RPMI8226 (cell line): ENCODE measurements at regions not wholly inside any gene's neighbourhood (a gene's known extent, or its start where the extent isn't known, plus 50 kb on each side); places are given as distances from the start of the nearest gene placed in this dataset.
"Not testable (repeated sequence)": the region's sequence is repeated elsewhere in the genome, so short reads cannot be mapped to it uniquely, and the experiment has no call there.

Experiments
- DNase-seq: peaks from one replicate; pipeline ENCODE4 v3.0.0-alpha.2; 2015

DNA sequence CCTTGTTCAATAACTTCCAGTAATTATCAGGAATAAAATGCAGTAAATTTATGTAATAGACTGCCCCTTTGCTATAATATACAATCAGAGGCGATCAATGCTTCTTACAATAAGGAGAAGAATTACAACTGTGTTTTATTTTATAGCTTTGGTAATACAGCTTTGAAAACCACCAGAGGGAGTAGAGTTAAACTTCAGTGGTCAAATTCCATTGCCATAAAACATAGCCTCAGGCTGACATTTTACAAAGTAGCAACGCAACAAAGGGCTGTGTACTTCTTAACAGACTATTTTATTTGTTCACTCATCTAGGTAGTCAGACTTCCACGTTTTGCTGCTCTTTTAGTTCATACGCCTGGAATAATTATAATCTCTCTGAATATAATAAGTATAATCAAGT lies 58.5 kb downstream of the TEX13C start:
- DNase-seq = no peak

DNA sequence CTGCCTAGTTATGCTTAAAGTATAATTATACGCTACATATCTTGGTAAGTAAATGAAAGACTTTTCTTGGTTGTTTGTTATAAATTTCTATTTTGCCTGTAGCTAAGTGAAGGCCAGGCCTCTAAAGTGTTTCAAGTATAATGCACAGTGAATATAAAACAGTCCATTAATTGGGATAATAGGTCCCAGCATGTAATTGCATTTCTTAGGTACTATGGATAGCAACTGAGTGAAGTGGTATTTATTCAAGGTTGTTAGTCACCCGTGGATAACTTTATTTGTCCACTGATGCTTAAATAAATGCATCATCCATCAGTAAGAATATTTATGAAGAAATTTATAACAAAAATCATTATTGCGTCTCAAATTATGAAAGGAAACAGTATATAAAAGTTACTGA lies 59.1 kb downstream of the TEX13C start:
- no peak for DNase-seq

DNA sequence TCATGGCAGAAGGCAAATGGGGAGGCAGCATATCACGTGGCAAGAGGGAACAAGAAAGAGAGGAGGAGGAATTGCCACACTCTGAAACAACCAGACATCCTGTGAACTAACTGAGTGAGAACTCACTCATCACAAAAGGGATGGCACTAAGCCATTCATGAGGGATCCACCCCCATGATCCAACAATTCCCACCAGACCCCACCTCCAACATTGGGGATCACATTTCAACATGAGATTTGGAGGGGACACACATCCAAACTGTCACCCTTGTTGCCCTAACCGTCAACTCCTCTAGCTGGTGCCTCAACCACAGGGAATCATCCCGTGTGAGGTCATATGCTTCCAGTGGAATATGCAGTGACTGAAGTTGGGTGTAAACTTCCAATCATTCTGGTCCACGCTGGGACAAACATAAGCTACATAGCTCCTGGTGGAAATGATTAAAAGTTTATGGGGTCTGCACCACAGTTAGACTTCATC lies 62.5 kb downstream of the TEX13C start:
- DNase-seq = no peak

DNA sequence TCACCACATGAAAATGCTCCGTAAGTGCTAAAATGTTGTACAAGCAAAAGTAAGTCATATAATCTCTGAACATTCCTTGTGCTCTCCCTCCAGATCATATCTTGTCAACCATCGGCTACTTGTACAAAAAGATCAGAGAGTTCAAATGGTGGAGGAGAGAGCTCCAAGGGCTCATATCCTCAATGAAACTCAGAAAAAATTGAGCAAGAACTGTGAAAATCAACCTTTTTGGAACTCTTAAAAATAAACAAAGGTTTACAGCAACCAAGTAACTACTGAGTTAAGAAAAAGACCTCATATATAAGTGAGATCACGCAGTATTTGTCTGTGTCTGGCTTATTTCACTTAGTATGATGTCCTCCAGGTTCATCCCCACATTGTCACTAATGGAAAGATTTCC lies 63.2 kb downstream of the TEX13C start:
- no peak for DNase-seq

DNA sequence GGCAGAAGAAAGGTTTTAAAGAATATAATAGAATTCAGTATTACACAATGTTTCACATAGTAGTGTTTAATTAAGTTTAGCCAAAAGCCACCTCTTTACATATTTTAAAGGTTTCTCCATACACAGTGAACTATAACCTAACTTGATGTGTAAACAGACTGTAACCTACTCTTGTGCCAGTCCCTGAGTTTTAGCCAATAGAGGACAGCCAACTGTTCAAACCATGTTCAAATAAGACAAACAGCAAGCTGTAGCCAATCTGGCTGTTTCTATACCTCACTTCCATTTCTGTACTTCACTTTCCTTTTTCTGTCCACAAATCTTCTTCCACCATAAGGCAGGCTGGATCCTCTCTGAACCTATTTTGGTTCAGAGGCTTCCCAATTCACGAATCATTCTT lies 65.2 kb downstream of the TEX13C start:
- no peak for DNase-seq

DNA sequence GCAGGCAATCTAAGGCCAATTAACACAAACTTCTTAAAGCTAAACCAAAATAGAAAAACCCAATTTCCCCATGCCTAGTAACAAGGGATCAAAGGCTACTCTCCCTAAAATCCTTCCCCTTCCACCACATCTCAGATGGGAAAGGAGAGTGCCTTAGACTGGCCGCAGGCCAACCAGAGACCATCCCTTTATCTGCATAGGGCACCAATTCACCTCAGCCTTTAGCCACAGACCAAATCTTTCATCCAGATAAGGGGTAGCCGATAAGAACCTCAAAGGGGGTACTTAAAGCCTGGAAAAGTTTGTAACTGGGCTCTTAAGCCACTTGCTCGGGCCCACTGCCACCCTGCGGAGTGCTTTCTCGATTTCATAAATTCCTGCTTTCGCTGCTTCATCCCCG lies 68.3 kb downstream of the TEX13C start:
- DNase-seq = no peak

DNA sequence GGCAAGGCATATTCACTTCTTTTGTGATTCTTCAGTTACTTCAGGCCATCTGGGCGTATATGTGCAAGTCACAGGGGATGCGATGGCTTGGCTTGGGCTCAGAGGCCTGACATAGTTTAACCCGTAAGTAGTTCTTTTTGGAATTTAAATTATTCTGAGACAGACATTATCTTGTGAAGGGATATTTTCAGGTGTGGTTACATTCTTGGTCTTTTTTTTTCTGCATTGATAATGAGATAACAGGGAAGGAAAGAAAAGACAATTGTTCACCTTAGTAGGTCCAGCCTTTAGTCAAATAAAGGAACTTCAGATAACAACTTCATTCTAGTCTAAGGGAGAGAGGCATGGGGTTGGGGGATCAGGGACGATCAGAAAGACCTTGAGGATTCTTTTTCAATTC lies 74.8 kb downstream of the TEX13C start:
- DNase-seq = no peak

DNA sequence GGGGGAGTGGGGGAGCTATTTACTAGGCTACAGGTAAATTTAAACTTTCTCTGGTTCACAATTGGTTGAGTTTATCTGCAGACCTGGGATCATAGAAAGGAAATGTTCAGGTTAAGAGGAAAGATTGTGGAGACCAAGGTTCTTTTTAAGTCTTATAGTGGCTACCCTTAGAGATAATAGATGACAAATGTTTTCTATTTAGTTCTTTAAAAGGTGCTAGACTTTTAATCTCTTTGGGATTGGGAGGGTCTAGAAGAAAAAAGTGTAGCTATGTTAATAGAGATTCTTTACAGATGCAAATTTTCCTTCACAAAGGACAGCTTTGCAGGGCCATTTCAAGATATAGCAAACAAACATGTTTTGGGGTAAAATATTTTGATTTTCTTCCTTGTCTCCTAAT lies 76.0 kb downstream of the TEX13C start:
- no peak for DNase-seq

DNA sequence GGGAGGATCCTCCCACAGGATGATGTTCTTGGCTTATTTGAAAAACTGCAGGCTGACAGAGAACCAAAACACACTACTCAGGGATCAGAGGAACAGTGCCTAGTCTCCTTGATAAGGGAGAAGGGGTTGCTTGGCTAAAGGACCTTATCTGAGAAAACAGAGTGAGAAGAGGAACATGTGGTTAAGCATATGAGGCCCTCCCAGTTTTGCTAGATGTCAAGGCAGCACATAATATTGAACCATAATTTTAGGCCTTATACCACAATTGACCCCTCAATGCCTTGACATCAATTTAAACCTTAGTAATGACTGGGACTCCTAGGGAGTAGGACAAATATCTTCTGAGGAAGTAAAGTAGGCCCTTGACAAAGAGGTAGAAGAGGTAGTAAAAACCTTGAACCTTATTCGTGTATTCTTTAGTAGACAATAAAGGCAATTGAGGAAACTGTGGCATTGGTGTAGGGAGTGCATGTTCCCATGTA lies 79.3 kb downstream of the TEX13C start:
- no peak for DNase-seq

DNA sequence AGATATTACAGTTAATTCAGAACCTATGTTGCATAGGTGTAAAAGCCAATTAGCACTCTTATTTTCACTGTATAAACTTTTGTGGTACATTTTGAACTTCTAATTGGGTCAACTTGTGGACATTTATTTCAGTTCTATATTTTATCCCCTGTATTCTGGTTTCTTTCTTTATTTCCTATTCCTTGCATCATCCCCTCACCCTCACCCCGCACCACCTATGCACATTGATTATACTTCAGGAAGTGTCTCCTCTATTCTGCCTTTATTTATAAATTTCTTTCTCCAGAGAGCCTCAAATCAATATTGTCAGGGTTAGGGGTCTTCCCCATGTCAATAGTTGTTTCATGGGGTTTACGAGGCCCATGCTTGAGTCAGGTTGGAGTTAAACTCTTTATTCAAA lies 83.1 kb downstream of the TEX13C start:
- no peak for DNase-seq

DNA sequence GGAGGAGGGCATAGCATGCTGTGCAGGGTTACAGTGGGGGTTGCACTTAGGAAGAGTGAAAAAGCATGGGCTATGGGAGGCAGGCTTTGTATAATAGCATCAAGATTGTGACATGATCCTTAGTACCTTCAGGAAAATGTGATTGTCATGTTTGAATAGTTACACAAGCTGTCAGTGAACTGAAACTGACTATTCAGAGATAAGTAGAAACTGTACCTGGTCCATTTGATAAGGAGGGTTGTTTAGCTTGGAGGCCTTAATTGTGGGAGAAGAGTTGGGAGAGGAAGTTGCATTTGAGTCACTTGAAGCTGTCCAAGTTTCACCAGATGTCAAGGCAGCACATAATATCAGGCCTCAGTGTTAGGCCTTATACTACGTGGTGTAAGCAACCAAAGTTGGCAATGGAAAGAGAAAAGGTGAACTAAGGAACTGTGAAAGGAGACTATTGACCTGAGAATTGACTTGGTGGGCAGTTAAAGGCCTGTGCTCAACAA lies 85.0 kb downstream of the TEX13C start:
- DNase-seq = no peak

DNA sequence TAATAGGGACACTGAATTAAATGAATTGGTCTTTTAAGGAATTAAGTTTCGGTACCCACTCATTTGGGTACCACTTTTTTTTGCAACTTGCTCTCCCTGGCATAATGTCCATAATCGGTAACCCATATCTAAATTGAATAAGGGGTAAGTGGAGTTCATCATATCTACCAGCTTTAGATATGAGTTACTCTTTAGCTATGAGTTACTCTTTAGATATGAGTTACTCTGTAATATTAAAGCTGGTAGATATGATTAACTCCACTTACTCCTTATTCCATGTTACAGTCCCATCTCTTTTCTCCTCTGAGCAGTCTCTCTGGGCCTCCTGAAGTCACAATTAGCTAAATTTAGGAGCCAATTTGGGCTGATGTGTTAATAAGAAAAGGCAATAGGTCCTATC lies 85.7 kb downstream of the TEX13C start:
- DNase-seq = no peak

DNA sequence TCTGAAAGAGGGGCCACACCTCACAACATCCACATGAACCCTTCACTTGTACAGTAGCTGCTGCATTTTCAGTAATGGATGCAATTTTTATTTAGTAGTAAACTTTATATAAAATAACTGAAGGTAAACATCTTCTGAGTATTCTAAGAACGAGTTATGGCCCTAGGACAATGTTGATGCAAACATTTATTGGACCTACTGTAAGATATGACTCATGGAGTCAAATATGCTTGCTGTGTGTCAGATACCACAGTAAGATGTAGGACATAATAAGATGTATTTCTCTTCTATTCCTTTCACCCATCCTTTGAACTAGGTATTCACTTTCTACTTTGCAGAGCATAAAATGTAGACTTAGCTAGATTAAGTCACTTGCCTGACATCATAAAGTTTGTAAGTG lies 87.6 kb downstream of the TEX13C start:
- DNase-seq = no peak

DNA sequence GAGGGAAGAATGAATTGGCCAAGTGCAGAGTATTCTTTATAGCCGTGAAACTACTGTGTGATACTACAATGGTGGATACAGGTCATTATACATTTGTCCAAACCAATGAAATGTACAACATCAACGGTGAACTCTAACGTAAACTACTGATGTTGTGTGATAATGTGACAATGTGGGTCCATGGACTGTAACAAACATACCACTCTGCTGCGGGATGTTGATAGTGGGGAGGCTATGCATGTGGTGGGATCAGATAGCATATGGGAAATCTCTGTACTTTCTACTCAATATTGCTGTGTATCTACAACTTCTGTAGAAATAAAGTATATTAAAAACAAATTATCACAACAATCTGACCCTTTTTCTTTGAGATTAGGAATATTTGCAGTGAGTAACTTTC lies 101.1 kb downstream of the TEX13C start:
- DNase-seq = no peak

DNA sequence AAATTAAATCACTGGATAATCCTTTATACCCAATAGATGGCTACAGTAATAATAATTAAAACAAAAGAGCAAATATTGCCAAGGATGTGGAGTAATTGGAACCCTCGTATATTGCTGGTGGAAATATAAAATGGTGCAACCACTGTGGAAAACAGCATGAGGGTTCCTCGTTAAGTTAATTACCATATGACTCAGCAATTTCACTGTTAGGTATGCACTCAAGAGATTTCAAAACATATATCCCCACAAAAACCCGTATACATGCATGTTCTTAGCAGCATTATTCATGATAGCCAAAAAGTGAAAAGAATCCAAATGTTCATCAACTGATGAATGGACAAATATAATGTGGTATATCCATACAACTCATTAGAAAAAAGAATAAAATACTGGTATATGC lies 103.3 kb downstream of the TEX13C start:
- DNase-seq = no peak

DNA sequence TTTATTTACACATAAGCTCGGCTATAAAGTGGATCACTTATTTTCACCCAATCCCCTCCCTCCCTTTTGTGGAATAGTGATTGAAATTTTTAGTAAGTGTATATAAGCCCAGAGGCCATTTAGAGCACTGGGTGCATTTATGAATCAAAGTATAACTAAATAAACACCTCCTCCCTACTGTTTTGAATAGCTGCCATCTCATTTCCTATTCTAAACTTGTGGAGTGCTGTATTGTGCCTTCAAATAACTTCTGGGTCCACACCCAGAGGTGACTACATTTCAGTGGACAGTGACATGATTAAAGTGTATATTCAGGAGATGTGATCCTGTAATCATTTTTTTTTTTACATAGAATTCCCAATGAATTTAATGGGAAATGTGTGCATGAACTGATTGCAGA lies 104.9 kb downstream of the TEX13C start:
- DNase-seq = no peak

DNA sequence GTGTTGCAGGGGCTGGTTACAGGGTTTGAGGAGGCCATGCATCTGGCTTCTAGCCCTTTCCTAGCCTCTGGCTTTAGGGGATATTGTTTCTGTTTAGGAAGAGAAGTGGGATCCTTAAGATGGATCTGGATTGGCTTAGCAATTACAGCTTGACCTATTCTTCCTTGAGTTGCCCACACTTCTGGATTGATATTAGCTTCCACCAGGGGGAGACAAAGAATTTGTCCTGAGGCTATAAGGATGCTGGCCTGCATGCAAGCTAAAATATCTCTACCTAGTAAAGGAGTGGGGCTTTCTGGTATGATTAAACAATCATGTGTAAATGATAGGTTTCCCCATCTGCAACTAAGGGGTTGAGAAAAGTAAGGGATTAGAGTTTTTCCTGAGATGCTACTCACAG lies 117.2 kb downstream of the TEX13C start:
- peak; percentile 25 for DNase-seq

DNA sequence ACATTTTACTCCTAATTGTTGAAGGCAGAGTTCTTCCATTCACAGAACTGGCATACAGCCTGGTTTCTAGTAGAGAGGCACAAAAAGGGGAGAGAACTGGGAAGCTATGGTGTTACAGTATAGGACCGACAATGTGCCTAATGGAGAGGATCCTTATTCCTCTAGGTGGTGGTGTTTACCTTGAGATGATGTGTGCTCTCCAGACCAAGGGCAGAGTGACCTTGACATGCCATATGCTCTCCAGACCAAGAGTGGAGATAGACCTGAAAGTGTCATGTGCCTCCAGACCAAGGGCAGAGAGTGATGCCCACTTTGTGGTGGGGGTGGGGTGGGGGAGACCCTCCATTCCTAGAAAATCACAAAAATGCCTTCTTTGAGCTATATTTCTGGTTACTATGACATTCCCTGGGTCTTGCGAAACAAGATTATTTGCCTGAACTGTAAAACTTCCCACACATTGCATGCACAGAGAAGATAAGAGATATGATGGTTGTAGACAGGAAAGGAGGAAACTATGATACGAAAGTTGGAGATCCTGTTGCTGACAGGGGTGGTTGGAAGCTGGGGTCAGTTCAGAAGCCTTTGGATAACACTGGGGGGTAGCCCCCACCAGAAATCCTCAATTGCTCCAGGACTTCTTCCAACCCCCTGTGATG lies 119.7 kb downstream of the TEX13C start:
- no peak for DNase-seq

DNA sequence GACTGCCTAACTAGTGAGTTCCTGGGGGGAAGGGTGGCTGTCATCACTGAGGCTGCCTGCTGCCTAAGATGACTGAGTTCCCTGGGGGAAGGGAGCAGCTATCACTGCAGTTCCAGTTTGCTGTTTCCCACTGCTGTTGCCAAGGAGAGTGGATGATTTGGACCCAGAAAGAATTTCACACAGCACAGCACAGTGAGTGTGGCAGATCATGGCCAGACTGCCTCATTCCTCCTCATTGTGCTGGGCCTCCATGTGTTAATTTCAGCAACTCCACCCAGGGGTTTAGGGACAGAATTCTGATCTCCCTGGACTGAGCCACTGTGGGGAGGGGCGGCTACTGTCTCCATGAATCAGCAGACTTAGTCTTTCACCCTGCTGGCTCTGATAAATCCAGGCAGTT lies 125.0 kb downstream of the TEX13C start:
- no peak for DNase-seq

DNA sequence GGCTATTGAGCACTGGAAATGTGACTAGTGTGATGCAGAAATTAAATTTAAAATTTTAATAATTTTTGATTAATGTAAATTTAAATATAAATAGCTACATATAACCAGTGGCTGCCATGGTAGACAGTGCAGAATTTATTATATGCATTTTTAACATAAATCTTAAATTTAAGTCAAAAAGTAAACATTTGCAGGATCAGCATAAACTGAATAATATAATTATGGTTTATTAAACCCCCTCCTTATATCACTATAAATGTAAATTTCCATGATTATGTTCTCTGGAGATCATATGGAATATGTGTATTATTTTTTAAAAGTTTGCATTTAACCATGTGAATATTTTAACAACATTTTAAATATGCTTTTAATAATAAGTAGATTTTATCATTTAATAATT lies 155.8 kb downstream of the TEX13C start:
- no peak for DNase-seq

DNA sequence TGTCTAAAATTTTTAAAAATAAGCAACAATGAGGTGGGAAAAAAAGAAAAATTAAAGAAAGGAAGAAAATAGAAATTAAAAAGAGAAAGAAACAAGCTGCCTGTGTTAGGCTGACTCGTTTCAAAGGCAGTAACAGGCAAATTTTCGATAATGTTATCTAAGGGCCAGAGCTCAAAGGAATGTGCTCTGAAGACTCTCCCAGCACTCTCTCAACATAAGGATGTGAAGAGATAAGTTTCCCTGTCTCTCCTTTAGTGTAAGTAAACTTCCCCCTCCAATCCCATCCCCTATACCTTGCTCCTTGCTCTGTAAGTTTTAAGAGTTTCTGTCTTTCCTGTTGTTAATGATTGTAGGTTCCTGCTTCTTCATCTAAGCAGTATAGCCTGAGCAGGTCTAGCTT lies 172.8 kb downstream of the TEX13C start:
- DNase-seq = no peak

DNA sequence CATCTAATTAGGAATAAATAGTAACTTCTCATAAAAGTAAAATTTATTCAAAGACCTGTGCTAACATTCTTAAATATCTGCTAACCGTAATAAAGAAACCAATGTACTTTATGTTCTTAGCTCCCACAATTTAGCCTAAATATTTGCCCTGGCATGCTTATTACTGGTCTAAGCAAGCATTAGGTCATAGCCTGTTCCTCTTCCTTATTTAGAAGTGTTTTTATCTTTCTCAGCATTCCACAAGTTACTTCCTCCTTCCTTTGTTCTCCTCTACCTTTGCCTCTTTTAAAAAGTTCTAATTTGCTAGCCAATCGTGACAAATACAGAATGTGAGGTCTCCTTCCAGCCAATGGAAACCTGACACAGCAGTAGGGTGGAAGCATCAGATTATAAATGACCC lies 173.3 kb downstream of the TEX13C start:
- DNase-seq = not testable (repeated sequence)

DNA sequence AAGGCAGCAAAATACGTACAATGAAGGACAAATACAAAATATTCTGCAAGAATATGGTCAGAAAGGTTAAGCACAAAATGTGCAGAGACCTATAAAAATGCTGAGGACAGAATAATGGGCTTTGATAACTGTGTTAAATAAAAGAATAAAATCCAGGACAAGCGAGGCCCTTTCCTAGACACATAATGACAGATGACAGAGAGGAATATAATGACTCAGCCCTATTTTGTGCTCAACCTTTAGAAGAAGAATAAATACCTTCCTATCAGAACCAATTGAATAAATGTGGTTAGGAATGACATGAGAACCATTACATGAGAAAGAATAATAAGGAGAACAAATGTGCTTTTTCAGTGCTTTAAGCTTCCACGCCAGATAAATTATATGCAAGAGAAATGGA lies 178.0 kb downstream of the TEX13C start:
- no peak for DNase-seq

DNA sequence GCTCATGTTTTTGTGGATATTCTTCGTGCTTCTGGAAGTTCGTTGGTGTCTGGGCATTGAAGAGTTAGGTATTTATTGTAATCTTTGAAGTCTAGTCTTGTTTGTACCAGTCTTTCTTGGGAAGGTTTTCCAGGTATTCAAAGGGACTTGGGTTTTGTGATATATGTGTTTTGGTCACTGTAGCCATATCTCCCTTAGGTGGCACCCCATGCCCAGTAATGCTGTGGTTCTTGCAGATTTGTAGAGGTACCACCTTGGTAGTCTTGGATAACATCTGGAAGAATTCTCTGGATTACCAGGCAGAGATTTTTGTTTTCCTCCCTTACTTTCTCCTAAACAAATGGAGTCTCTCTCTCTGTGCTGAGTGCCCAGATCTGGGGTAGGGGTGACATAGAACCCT lies 184.1 kb downstream of the TEX13C start:
- no peak for DNase-seq

DNA sequence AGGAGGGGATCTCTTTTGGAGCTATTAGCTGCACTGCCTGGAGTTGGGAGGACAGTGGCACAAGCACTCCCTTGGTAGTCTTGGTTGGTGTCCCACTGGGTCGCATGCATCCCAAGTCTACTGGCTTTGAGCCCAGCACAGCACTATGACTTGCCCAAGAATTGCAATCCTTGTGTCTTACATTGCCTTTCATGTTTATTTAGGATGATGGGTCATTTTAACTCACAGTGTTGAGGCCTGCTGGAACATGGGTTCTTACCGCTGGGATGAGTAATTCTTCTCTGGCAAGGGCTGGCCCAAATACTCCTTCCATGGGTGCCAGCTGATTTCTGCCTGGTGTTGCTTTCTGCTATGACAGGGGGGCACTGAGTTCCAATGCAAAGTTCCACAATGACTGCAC lies 185.5 kb downstream of the TEX13C start:
- no peak for DNase-seq
